Skeletal muscle satellite cell (primary cell): ENCODE measurements at regions not wholly inside any gene's neighbourhood (a gene's known extent, or its start where the extent isn't known, plus 50 kb on each side); places are given as distances from the start of the nearest gene placed in this dataset.
"Not testable (repeated sequence)": the region's sequence is repeated elsewhere in the genome, so short reads cannot be mapped to it uniquely, and the experiment has no call there.

Experiments
- H3K27me3 ChIP-seq: 2 replicates; pipeline ENCODE4 v1.7.0; 2013; ENCODE audit warnings: low read length; ENCODE audit not compliant: control insufficient read depth, insufficient read depth
- H3K36me3 ChIP-seq: 2 replicates; pipeline ENCODE4 v1.7.0; 2013; ENCODE audit warnings: mild to moderate bottlenecking, control low read depth, low read length; ENCODE audit not compliant: insufficient read depth
- H3K4me1 ChIP-seq: 2 replicates; pipeline ENCODE4 v1.7.0; 2013; ENCODE audit warnings: low read length; ENCODE audit not compliant: control insufficient read depth, insufficient read depth
- H3K4me2 ChIP-seq: 2 replicates; pipeline ENCODE4 v1.7.0; 2013; ENCODE audit warnings: mild to moderate bottlenecking, low read length
- H3K4me3 ChIP-seq: 2 replicates; pipeline ENCODE4 v1.7.0; 2013; ENCODE audit warnings: low read length
- H3K9ac ChIP-seq: 2 replicates; pipeline ENCODE4 v1.7.0; 2013; ENCODE audit warnings: mild to moderate bottlenecking, low read depth, low read length, moderate library complexity
- H3K9me3 ChIP-seq: replicated peaks from 2 replicates; pipeline ENCODE4 v1.7.0; 2013; ENCODE audit warnings: mild to moderate bottlenecking, control low read depth, low read length

- Histone ChIP-seq H3K27me3 (no peaks in the 10 kb centered on the region), H3K4me1 (peaks cover 10% of the 10 kb centered on the region), H3K36me3 (no peaks in the 10 kb centered on the region), H3K4me2 (no peak overlapping the region), H3K4me3 (no peak overlapping the region), H3K9me3 (no peaks in the 10 kb centered on the region), H3K9ac (no peak overlapping the region)
These were observed 139.4 kb upstream of the KLF12 start for GRCh38 chr13:74273581-74273980.

DNA sequence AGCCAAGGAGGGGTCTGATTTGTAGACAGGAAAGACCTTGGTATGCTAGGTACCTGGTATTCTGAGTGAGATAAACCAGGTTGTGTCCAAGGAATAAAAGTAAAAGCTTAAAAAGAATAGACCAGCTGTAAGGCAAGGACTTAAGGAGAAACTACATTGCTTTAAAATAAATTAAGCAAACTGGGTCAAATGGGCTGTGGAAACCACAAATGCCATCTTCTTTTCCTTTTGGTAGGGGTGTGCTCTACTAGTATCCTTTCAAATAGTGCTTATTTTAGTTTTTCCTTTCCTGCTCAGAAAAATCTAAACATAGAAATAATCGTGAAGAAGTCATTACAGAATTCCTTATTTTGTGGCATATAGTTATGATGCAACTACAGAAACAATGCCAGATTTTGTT lies 138.6 kb upstream of the KLF12 start:
- Histone ChIP-seq H3K4me1 (peaks cover 10% of the 10 kb centered on the region), H3K36me3 (no peaks in the 10 kb centered on the region), H3K9me3 (no peaks in the 10 kb centered on the region), H3K4me2 (no peak overlapping the region), H3K9ac (no peak overlapping the region), H3K27me3 (no peaks in the 10 kb centered on the region), H3K4me3 (no peak overlapping the region)

DNA sequence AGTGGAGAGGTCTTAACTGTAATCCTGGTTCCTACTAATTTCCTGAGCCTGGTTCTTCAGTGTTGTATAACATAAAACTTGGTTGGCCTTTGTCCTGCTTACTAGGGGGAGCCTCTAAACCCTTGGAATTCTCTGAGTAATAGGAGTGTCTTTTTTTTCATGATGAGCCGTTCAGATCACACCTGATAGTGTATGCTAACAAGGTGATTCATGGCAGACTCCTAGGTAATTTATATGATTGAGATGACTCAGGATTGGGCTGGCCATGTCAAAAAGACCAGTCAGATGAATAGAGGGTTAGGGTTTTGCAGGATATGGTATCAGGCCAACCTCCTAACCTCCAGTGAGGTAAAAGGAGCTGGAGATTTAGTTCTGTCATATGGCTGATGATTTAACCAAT lies 135.8 kb upstream of the KLF12 start:
- Histone ChIP-seq H3K4me2 (no peak overlapping the region), H3K9ac (no peak overlapping the region), H3K9me3 (peaks cover 3% of the 10 kb centered on the region), H3K4me1 (peaks cover 7% of the 10 kb centered on the region), H3K4me3 (no peak overlapping the region), H3K27me3 (no peaks in the 10 kb centered on the region), H3K36me3 (no peaks in the 10 kb centered on the region)

DNA sequence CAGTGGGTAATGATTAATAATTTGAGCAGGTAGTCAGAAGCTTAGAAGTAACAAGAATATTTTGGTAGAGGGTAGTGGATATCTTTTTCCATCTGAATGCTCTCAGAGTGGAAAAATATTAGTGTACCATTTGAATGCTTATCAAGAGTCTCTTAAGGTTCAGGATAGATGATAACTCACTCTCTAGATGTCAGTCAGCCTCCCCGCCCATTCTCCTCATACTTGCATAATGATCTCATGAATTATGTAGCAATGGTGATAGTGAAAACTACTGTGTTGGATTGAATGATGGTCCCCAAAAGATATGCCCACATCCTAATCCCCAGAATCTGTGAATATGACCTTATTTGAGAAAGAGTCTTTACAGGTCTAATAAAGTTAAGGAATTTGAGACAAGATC lies 132.7 kb upstream of the KLF12 start:
- Histone ChIP-seq H3K27me3 (no peaks in the 10 kb centered on the region), H3K9me3 (peaks cover 4% of the 10 kb centered on the region)

DNA sequence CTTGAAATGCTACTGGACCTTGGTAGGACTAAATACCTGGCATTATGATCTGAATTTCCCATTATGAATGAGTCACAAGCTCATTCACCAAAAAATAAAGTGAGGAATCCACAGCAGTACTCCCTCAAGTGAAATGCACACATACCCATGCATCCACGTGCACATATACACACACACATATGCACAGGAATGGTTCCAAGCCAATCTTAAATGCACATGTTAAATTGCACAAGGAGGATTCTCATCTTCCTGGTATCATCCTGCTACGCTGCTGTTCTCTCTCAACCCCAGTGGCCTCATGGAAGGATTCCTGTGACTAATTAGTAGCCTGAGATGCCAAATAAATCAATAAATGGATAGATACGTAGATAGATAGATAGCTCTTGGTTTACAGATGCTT lies 132.1 kb upstream of the KLF12 start:
- Histone ChIP-seq H3K9ac (no peak overlapping the region), H3K4me2 (no peak overlapping the region), H3K4me1 (no peaks in the 10 kb centered on the region), H3K36me3 (no peaks in the 10 kb centered on the region), H3K27me3 (no peaks in the 10 kb centered on the region), H3K9me3 (peaks cover 4% of the 10 kb centered on the region), H3K4me3 (no peak overlapping the region)

More for the DNA sequence above, 132.7 kb upstream of the KLF12 start:
- Histone ChIP-seq H3K36me3 (no peaks in the 10 kb centered on the region), H3K4me1 (no peaks in the 10 kb centered on the region), H3K4me2 (no peak overlapping the region), H3K9ac (no peak overlapping the region), H3K4me3 (no peak overlapping the region)

DNA sequence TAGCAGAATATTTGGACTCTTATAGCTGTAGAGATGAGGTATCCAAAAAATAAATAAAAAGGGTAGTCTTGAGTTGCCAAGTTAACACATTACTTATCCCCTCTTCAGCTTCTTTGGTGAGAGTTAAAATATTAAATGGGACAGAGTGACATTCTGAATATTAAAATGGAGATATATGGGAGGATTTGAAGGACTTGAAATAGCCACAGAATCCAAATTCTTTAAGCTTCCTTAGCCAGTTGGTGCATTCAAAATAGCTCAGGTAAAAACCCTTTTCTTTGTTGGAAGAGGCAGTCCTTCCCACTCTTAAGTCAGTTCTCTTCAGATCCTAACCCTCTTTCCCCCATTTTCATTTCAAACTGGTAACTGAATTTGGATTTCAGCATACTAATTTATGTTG lies 130.1 kb upstream of the KLF12 start:
- H3K27me3 ChIP-seq, result no peaks in the 10 kb centered on the region
- H3K9ac ChIP-seq, result no peak overlapping the region
- peaks cover 4% of the 10 kb centered on the region for H3K9me3 ChIP-seq
- H3K4me1 ChIP-seq, result no peaks in the 10 kb centered on the region
- H3K4me3 ChIP-seq, result no peak overlapping the region
- H3K36me3 ChIP-seq, result no peaks in the 10 kb centered on the region
- no peak overlapping the region for H3K4me2 ChIP-seq

DNA sequence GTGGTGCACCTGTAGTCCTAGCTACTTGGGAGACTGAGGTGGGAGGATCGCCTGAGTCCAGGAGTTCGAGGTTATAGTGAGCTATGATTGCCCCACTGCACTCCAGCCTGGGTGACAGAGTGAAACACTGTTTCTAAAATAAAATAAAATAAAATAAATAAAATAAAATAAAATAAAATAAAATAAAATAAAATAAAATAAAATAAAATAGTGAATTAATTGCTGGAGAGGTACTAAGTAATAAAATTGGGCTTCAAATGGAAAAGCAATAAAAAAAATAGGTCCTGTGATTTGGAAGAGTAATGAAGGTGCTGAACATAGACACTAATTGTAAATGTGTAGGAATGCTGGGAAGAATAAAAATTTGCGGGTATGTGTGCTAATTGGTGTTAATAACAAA lies 126.2 kb upstream of the KLF12 start:
- not testable (repeated sequence) for H3K9ac ChIP-seq, H3K36me3 ChIP-seq, H3K9me3 ChIP-seq, H3K4me2 ChIP-seq, H3K27me3 ChIP-seq, H3K4me3 ChIP-seq
- H3K4me1 ChIP-seq, result peaks cover 14% of the 10 kb centered on the region

DNA sequence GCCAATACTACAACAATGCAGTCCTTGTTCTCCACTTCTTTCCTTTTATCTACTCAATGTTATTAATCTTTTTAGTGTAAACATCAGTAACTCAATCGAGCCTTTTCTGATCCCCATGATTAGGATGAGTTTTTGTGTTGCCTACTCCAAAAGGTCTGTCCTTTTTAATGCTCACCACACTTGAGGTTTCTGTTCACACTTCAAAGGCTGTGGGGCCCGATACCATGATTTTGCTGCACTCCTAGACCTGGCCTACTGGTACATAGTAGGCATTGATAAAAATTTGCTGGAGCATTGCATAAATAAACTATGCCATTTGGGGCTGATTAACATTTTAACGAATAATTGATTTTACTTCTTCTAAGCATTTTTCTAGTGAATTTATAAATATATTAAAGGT lies 125.4 kb upstream of the KLF12 start:
- Histone ChIP-seq H3K4me1 (peaks cover 14% of the 10 kb centered on the region), H3K4me3 (no peak overlapping the region), H3K9ac (no peak overlapping the region), H3K27me3 (no peaks in the 10 kb centered on the region), H3K9me3 (no peaks in the 10 kb centered on the region), H3K4me2 (no peak overlapping the region), H3K36me3 (no peaks in the 10 kb centered on the region)

- H3K27me3 ChIP-seq, result no peaks in the 10 kb centered on the region
- no peak overlapping the region for H3K9ac ChIP-seq
- H3K4me3 ChIP-seq, result no peak overlapping the region
- no peaks in the 10 kb centered on the region for H3K9me3 ChIP-seq
- peaks cover 14% of the 10 kb centered on the region for H3K4me1 ChIP-seq
- H3K4me2 ChIP-seq, result no peak overlapping the region
- H3K36me3 ChIP-seq, result no peaks in the 10 kb centered on the region
These were observed 124.8 kb upstream of the KLF12 start for GRCh38 chr13:74258961-74259360.

- Histone ChIP-seq H3K4me3 (no peak overlapping the region), H3K4me2 (no peak overlapping the region), H3K9me3 (no peaks in the 10 kb centered on the region), H3K9ac (no peak overlapping the region), H3K27me3 (no peaks in the 10 kb centered on the region), H3K4me1 (peaks cover 18% of the 10 kb centered on the region), H3K36me3 (no peaks in the 10 kb centered on the region)
These were observed 122.8 kb upstream of the KLF12 start for GRCh38 chr13:74256969-74257368.

GRCh38 chr13:74253161-74253560 lies 119.0 kb upstream of the KLF12 start:
- Histone ChIP-seq H3K4me1 (peaks cover 38% of the 10 kb centered on the region), H3K9me3 (no peaks in the 10 kb centered on the region), H3K36me3 (no peaks in the 10 kb centered on the region), H3K27me3 (no peaks in the 10 kb centered on the region), H3K4me3 (no peak overlapping the region), H3K9ac (no peak overlapping the region), H3K4me2 (no peak overlapping the region)

GRCh38 chr13:74251778-74252519 lies 117.7 kb upstream of the KLF12 start:
- H3K4me1 ChIP-seq, result peaks cover 30% of the 10 kb centered on the region
- no peaks in the 10 kb centered on the region for H3K27me3 ChIP-seq
- no peak overlapping the region for H3K4me3 ChIP-seq
- H3K9me3 ChIP-seq, result no peaks in the 10 kb centered on the region
- H3K9ac ChIP-seq, result no peak overlapping the region
- no peak overlapping the region for H3K4me2 ChIP-seq
- no peaks in the 10 kb centered on the region for H3K36me3 ChIP-seq
